Keratinocyte (primary cell): ENCODE measurements at regions not wholly inside any gene's neighbourhood (a gene's known extent, or its start where the extent isn't known, plus 50 kb on each side); places are given as distances from the start of the nearest gene placed in this dataset.

ENCODE experiments used
- DNase-seq: peaks from one replicate; pipeline ENCODE4 v3.0.0-alpha.2; 2011; ENCODE audit warnings: low read depth, missing footprints, low spot score
- FAIRE-seq: peaks from 2 replicates; lab custom pipeline; 2011; peaks lifted over from hg19 to GRCh38; lab: Jason Lieb, UNC
- H2AFZ ChIP-seq: 2 replicates; pipeline ENCODE4 v1.6.0; 2012; ENCODE audit warnings: low read length, control low read depth, inconsistent platforms; ENCODE audit not compliant: control insufficient read depth
- H3K27ac ChIP-seq: 2 replicates; pipeline ENCODE4 v1.5.1; 2011; ENCODE audit warnings: low read length; ENCODE audit not compliant: control insufficient read depth, insufficient read depth
- H3K27me3 ChIP-seq: 3 replicates; pipeline ENCODE4 v1.6.0; 2011; ENCODE audit warnings: low read length; ENCODE audit not compliant: control insufficient read depth, insufficient read depth; ENCODE audit errors: extremely low read depth
- H3K36me3 ChIP-seq, 2 experiments: 2 replicates in 1 of 2; 3 replicates in 1 of 2; pipeline ENCODE4 v1.5.1; 2011; ENCODE audit warnings: low read length in 2 of 2, mild to moderate bottlenecking in 1 of 2; ENCODE audit not compliant: control insufficient read depth in 2 of 2, insufficient read depth in 2 of 2; ENCODE audit errors: extremely low read depth in 1 of 2
- H3K4me1 ChIP-seq: 3 replicates; pipeline ENCODE4 v1.5.1; 2011; ENCODE audit warnings: low read length; ENCODE audit not compliant: control insufficient read depth, insufficient read depth; ENCODE audit errors: extremely low read depth
- H3K4me2 ChIP-seq: 3 replicates; pipeline ENCODE4 v1.6.0; 2011; ENCODE audit warnings: low read depth, low read length; ENCODE audit not compliant: control insufficient read depth, insufficient read depth; ENCODE audit errors: extremely low read depth
- H3K4me3 ChIP-seq, 3 experiments: fragments of 200-600 bp in 1 of 3; sonication (generic) in 1 of 3; 2 replicates in 2 of 3; 3 replicates in 1 of 3; pipeline ENCODE4 v1.5.1; 2011 to 2016; ENCODE audit warnings: low read length in 3 of 3, mild to moderate bottlenecking in 3 of 3, control low read depth in 2 of 3, inconsistent platforms in 1 of 3, low read depth in 1 of 3, mixed read lengths in 1 of 3, mixed run types in 1 of 3, moderate library complexity in 1 of 3; ENCODE audit not compliant: control insufficient read depth in 2 of 3, insufficient read depth in 2 of 3; ENCODE audit errors: extremely low read depth in 1 of 3
- H3K79me2 ChIP-seq: 2 replicates; pipeline ENCODE4 v1.6.0; 2012; ENCODE audit warnings: low read length; ENCODE audit not compliant: control insufficient read depth, insufficient read depth
- H3K9ac ChIP-seq: 3 replicates; pipeline ENCODE4 v1.6.0; 2011; ENCODE audit warnings: low read length; ENCODE audit not compliant: control insufficient read depth, insufficient read depth; ENCODE audit errors: extremely low read depth
- H3K9me1 ChIP-seq: 3 replicates; pipeline ENCODE4 v1.6.0; 2011; ENCODE audit warnings: low read length; ENCODE audit not compliant: control insufficient read depth, insufficient read depth; ENCODE audit errors: extremely low read depth
- H3K9me3 ChIP-seq: 2 replicates; pipeline ENCODE4 v1.5.1; 2012; ENCODE audit warnings: low read depth, low read length; ENCODE audit not compliant: control insufficient read depth
- H4K20me1 ChIP-seq: 3 replicates; pipeline ENCODE4 v1.6.0; 2011; ENCODE audit warnings: low read length; ENCODE audit not compliant: control insufficient read depth, insufficient read depth; ENCODE audit errors: extremely low read depth
- CTCF ChIP-seq, 3 experiments: IDR thresholded peaks in 1 of 3; conservative IDR thresholded peaks in 1 of 3; optimal IDR thresholded peaks in 1 of 3; 2 replicates in 2 of 3; 3 replicates in 1 of 3; pipeline versions ENCODE3 to v1.5.1; 2011; ENCODE audit warnings: low read length in 3 of 3, mild to moderate bottlenecking in 3 of 3, moderate library complexity in 2 of 3, control low read depth in 1 of 3, inconsistent platforms in 1 of 3; ENCODE audit not compliant: insufficient read depth in 2 of 3; ENCODE audit errors: extremely low read depth in 1 of 3
- EZH2 ChIP-seq: IDR thresholded peaks from one replicate; pipeline ENCODE4 v1.6.1; 2012; ENCODE audit warnings: inconsistent platforms, mild to moderate bottlenecking, low read length, moderate library complexity
- dilution Hi-C: fragments of 300-500 bp; cut with MboI; formaldehyde crosslinking; loops from one replicate; pipeline ENCODE4 v1.7.0; 2020; ENCODE audit warnings: low sequenced_read_pairs; ENCODE audit not compliant: extremely low pct_ligation_motif_present

- DNase-seq (no peak), FAIRE-seq (no peak)
- no peaks in the 10 kb centered on the region for H3K4me1 ChIP-seq
- dilution Hi-C loops, result no loop called here
- TF ChIP-seq EZH2, result no peak
- no peak for TF ChIP-seq CTCF (optimal IDR thresholded peaks at IDR 0.05 in 1 of 3, IDR thresholded peaks at IDR 0.05 in 1 of 3, conservative IDR thresholded peaks at IDR 0.05 in 1 of 3; ENCODE audit: extremely low read depth in 1 of 3, insufficient read depth in 2 of 3, low read length in 3 of 3)
- H3K36me3 ChIP-seq, result no peaks in the 10 kb centered on the region
- no peak overlapping the region for H2AFZ ChIP-seq
- no peaks in the 10 kb centered on the region for H4K20me1 ChIP-seq
- no peak overlapping the region for H3K9ac ChIP-seq
- H3K27ac ChIP-seq, result no peak overlapping the region
- no peak overlapping the region for H3K4me3 ChIP-seq
- H3K27me3 ChIP-seq, result no peaks in the 10 kb centered on the region
- no peaks in the 10 kb centered on the region for H3K9me3 ChIP-seq
- H3K79me2 ChIP-seq, result no peaks in the 10 kb centered on the region
- H3K4me2 ChIP-seq, result no peak overlapping the region
- no peaks in the 10 kb centered on the region for H3K9me1 ChIP-seq
Observed at GRCh38 chr18:40789286-40789685, 1165.7 kb upstream of the PIK3C3 start.

- dilution Hi-C loops, result no loop called here
- no peak overlapping the region for H3K9ac ChIP-seq
- no peaks in the 10 kb centered on the region for H3K79me2 ChIP-seq
- H3K4me1 ChIP-seq, result no peaks in the 10 kb centered on the region
- TF ChIP-seq CTCF (optimal IDR thresholded peaks at IDR 0.05 in 1 of 3, IDR thresholded peaks at IDR 0.05 in 1 of 3, conservative IDR thresholded peaks at IDR 0.05 in 1 of 3; ENCODE audit: extremely low read depth in 1 of 3, insufficient read depth in 2 of 3, low read length in 3 of 3), result no peak
- TF ChIP-seq EZH2, result no peak
- no peaks in the 10 kb centered on the region for H3K36me3 ChIP-seq
- no peak overlapping the region for H3K4me3 ChIP-seq
- H3K27me3 ChIP-seq, result no peaks in the 10 kb centered on the region
- FAIRE-seq (no peak), DNase-seq (no peak)
- H3K4me2 ChIP-seq, result no peak overlapping the region
- H3K9me3 ChIP-seq, result no peaks in the 10 kb centered on the region
- no peaks in the 10 kb centered on the region for H4K20me1 ChIP-seq
- no peak overlapping the region for H2AFZ ChIP-seq
- no peak overlapping the region for H3K27ac ChIP-seq
- H3K9me1 ChIP-seq, result no peaks in the 10 kb centered on the region
Observed at GRCh38 chr18:40782453-40783130, 1172.4 kb upstream of the PIK3C3 start.
